ENCODE measurements at regions not wholly inside any gene's neighbourhood (a gene's known extent, or its start where the extent isn't known, plus 50 kb on each side); places are given as distances from the start of the nearest gene placed in this dataset.
"Not testable (repeated sequence)": the region's sequence is repeated elsewhere in the genome, so short reads cannot be mapped to it uniquely, and the experiment has no call there.

DNA sequence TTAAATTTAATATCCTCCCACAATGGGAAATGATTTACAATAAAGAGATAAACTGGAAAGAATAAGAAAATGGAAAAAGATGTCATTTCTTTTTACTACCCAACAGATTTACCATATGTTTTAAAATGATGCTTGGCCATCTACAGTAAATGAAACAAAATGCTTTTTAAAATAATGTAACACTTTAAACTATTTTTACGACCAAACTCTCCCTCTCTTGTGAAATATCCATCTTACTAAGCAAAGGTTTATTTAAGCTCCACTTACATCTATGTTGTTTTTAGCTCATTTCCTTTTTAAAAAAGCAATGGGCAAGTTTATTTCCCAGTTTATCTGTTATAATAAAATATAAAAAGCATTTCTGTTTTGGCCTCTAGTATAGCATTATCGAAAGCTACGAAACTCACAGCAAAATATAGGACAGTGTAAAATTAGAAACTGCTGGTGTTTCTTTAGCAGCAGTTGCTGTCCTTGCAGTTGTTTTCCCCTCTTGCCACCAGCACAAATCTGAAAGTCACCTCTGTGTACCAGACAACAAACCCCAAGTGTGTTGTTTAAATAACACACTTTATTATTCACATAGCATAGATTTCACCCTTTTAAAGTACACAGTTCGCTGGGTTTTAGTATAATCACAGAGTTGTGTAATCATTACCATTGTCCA lies 195.1 kb downstream of the CDRT15L2 start:
- H3K27ac ChIP-seq: no peak overlapping the region
- no peaks in the 10 kb centered on the region for H3K4me1 ChIP-seq (replicated peaks)
- TF ChIP-seq POLR2A (IDR thresholded peaks at IDR 0.05) (no peak), POLR2AphosphoS5 (IDR thresholded peaks at IDR 0.05) (no peak)
- TF ChIP-seq, protein P1, sequence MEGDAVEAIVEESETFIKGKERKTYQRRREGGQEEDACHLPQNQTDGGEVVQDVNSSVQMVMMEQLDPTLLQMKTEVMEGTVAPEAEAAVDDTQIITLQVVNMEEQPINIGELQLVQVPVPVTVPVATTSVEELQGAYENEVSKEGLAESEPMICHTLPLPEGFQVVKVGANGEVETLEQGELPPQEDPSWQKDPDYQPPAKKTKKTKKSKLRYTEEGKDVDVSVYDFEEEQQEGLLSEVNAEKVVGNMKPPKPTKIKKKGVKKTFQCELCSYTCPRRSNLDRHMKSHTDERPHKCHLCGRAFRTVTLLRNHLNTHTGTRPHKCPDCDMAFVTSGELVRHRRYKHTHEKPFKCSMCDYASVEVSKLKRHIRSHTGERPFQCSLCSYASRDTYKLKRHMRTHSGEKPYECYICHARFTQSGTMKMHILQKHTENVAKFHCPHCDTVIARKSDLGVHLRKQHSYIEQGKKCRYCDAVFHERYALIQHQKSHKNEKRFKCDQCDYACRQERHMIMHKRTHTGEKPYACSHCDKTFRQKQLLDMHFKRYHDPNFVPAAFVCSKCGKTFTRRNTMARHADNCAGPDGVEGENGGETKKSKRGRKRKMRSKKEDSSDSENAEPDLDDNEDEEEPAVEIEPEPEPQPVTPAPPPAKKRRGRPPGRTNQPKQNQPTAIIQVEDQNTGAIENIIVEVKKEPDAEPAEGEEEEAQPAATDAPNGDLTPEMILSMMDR (IDR thresholded peaks at IDR 0.05): no peak
- intact Hi-C loops (cut with DNase I): no loop called here
- no peaks in the 10 kb centered on the region for H3K27me3 ChIP-seq (replicated peaks; ENCODE audit: insufficient read depth)
- WGBS: 48% methylated on average over 4 of the region's 4 CpGs
- H3K9me3 ChIP-seq: no peaks in the 10 kb centered on the region
- no peak overlapping the region for H3K4me3 ChIP-seq
- no peak for DNase-seq (ENCODE audit: low spot score)
- no peaks in the 10 kb centered on the region for H3K36me3 ChIP-seq

DNA sequence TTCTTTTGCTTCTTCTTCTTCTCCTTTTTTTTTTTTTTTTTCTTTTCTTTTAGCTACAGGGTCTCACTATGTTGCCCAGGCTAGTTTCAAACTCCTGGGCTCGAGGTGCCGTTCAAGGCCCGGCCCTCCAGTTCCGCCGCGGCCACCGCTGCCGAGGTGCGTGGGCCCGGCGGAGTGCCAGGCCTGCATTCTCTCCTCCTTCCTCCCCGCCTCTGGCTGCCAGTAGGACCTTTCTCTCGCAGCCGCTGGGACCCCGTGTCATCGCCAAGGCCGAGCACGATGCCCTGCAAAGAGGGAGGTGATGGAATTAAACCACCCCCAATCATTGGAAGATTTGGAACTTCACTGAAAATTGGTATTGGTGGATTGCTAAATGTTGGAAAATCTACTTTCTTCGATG lies 195.8 kb downstream of the CDRT15L2 start:
- TF ChIP-seq POLR2A (IDR thresholded peaks at IDR 0.05) (no peak), POLR2AphosphoS5 (IDR thresholded peaks at IDR 0.05) (no peak)
- TF ChIP-seq, protein P1 (IDR thresholded peaks at IDR 0.05): no peak

DNA sequence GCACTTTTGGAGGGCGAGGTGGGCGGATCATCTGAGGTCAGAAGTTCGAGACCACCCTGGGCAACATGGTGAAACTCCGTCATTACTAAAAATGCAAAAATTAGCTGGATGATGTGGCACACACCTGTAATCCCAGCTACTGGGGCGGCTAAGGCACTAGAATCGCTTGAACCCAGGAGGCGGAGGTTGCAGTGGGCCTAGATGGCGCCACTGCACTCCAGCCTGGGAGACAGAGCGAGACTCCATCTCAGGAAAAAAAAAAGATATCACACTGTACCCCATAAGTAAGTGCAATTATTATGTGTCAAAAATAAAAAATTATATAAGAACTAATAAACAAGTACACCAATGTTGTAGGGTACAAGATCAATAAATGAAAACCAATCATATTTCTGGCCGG lies 200.0 kb downstream of the CDRT15L2 start:
- H3K4me3 ChIP-seq: no peak overlapping the region
- no peaks in the 10 kb centered on the region for H3K36me3 ChIP-seq
- H3K9me3 ChIP-seq: no peaks in the 10 kb centered on the region
- 92% methylated on average over 10 of the region's 10 CpGs for WGBS
- no peak overlapping the region for H3K27ac ChIP-seq
- TF ChIP-seq POLR2A (IDR thresholded peaks at IDR 0.05): no peak
- intact Hi-C loops (cut with DNase I): no loop called here
- no peak for DNase-seq (ENCODE audit: low spot score)
- no peaks in the 10 kb centered on the region for H3K27me3 ChIP-seq (replicated peaks; ENCODE audit: insufficient read depth)
- H3K4me1 ChIP-seq (replicated peaks): no peaks in the 10 kb centered on the region

More for the DNA sequence above, 195.8 kb downstream of the CDRT15L2 start:
- no peak overlapping the region for H3K27ac ChIP-seq
- intact Hi-C loops (cut with DNase I): no loop called here
- WGBS: 93% methylated on average over 19 of the region's 19 CpGs
- H3K9me3 ChIP-seq: no peaks in the 10 kb centered on the region
- DNase-seq (ENCODE audit: low spot score): no peak
- no peak overlapping the region for H3K4me3 ChIP-seq
- no peaks in the 10 kb centered on the region for H3K27me3 ChIP-seq (replicated peaks; ENCODE audit: insufficient read depth)
- H3K4me1 ChIP-seq (replicated peaks): no peaks in the 10 kb centered on the region
- H3K36me3 ChIP-seq: no peaks in the 10 kb centered on the region

DNA sequence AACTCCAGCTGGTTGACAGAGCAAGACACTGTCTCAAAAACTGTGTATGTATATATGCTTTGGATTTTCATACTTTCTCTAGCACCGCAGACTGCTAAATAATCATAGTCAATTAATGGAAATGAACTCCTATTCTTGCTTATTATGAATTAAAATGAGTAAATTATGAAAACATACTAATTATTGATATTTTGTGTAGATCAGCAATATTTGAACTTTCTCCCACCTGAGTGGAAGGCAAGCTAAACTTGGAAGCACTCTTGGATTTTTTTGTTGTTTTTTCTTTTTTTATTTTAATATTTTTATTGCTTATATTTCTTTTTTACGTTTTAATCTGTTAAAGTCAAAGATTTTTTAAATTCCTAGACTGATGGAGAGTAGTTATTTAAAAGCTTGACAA lies 201.7 kb downstream of the CDRT15L2 start:
- TF ChIP-seq, protein P1 (IDR thresholded peaks at IDR 0.05): no peak
- TF ChIP-seq POLR2A (IDR thresholded peaks at IDR 0.05) (no peak), POLR2AphosphoS5 (IDR thresholded peaks at IDR 0.05) (no peak)
- H3K36me3 ChIP-seq: no peaks in the 10 kb centered on the region
- no peak overlapping the region for H3K27ac ChIP-seq
- no peaks in the 10 kb centered on the region for H3K27me3 ChIP-seq (replicated peaks; ENCODE audit: insufficient read depth)
- no peaks in the 10 kb centered on the region for H3K9me3 ChIP-seq
- 96% methylated on average over 2 of the region's 2 CpGs for WGBS
- intact Hi-C loops (cut with DNase I): no loop called here
- DNase-seq (ENCODE audit: low spot score): no peak
- H3K4me1 ChIP-seq (replicated peaks): no peaks in the 10 kb centered on the region
- H3K4me3 ChIP-seq: no peak overlapping the region

DNA sequence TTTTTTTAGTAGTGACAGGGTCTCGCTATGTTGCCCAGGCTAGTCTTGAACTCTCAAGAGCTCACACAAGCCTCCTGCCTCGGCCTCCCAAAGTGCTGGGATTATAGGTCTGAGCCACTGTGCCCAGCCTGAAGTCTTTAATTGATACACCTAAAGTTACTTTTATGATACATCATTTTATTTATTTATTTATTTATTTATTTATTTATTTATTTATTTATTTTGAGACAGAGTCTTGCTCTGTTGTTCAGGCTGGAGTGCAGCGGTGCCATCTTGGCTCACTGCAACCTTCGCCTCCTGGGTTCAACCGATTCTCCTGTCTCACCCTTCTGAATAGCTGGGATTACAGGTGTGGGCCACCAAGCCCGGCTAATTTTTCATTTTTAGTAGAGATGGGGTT lies 202.3 kb downstream of the CDRT15L2 start:
- WGBS: 96% methylated on average over 6 of the region's 6 CpGs
- H3K36me3 ChIP-seq; H3K4me1 ChIP-seq (replicated peaks): not testable (repeated sequence)

DNA sequence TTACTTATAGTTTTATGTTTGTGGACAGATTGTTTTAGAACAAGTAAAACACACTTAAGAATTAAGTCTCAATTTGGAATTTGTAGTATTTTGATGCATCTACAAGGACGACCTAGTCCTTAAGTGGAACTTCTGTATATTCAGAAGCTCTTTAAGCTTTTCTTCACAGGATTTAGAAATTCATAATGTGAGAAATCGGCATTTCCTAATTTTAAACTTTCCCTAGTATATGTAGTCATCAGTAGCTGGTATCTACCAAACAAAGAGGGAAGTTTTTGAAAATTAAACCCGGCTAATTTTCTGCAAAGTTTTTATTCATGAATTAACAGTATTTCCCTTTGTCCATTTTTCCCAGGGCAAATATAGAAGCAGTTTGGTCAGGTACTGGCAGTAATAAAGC lies 203.6 kb downstream of the CDRT15L2 start:
- intact Hi-C loops (cut with DNase I): no loop called here
- 88% methylated on average over 3 of the region's 3 CpGs for WGBS
- DNase-seq (ENCODE audit: low spot score): no peak
- H3K4me3 ChIP-seq: no peak overlapping the region
- no peaks in the 10 kb centered on the region for H3K9me3 ChIP-seq
- H3K27ac ChIP-seq: no peak overlapping the region
- TF ChIP-seq POLR2AphosphoS5 (IDR thresholded peaks at IDR 0.05) (no peak), POLR2A (IDR thresholded peaks at IDR 0.05) (no peak)
- TF ChIP-seq, protein P1 (IDR thresholded peaks at IDR 0.05): no peak
- H3K36me3 ChIP-seq: no peaks in the 10 kb centered on the region
- no peaks in the 10 kb centered on the region for H3K4me1 ChIP-seq (replicated peaks)
- no peaks in the 10 kb centered on the region for H3K27me3 ChIP-seq (replicated peaks; ENCODE audit: insufficient read depth)

More for the DNA sequence above, 202.3 kb downstream of the CDRT15L2 start:
- H3K4me3 ChIP-seq; DNase-seq (ENCODE audit: low spot score); H3K27me3 ChIP-seq (replicated peaks; ENCODE audit: insufficient read depth); H3K27ac ChIP-seq; H3K9me3 ChIP-seq; intact Hi-C loops (cut with DNase I): not testable (repeated sequence)

Data from prostate gland (tissue), 2 donors.